ENCODE measurements at regions not wholly inside any gene's neighbourhood (a gene's known extent, or its start where the extent isn't known, plus 50 kb on each side); places are given as distances from the start of the nearest gene placed in this dataset.

- CTCF ChIA-PET, result interaction anchor here (1.2 to 2.2 kb wide), 4 partner anchors 10 to 109 kb away, joined by 3 to 8 read pairs (median 4); no protein-coding TSS in a partner anchor
- H3K9me3 Mint-ChIP-seq, result no peaks in the 10 kb centered on the region
- POLR2A ChIA-PET, result interaction anchor here (1.6 kb wide), 1 partner anchor 8 kb away, joined by 3 read pairs; no protein-coding TSS in a partner anchor
- H3K36me3 Mint-ChIP-seq, result no peaks in the 10 kb centered on the region
- TF ChIP-seq FOXK1 (CRISPR knock-in tag; IDR thresholded peaks at IDR 0.05) (no peak), ESRRA (CRISPR knock-in tag; IDR thresholded peaks at IDR 0.05; ENCODE audit: borderline replicate concordance) (no peak)
- no peaks in the 10 kb centered on the region for H3K27me3 Mint-ChIP-seq (ENCODE audit: low read depth)
- DNase-seq (ENCODE audit: low spot score) (no peak), ATAC-seq (no peak)
- H3K4me3 Mint-ChIP-seq, result no peak overlapping the region
- H3K27ac Mint-ChIP-seq, result no peak overlapping the region
- peaks cover 13% of the 10 kb centered on the region for H3K4me1 Mint-ChIP-seq
Measured at GRCh38 chr19:30909216-30909615, 440.0 kb downstream of the TSHZ3 start.

GRCh38 chr19:30908262-30908771 is 440.9 kb downstream of the TSHZ3 start:
- no peak for DNase-seq (ENCODE audit: low spot score)
- Mint-ChIP-seq H3K27ac (no peak overlapping the region), H3K9me3 (peaks cover 3% of the 10 kb centered on the region), H3K4me1 (peaks cover 13% of the 10 kb centered on the region), H3K36me3 (no peaks in the 10 kb centered on the region), H3K27me3 (ENCODE audit: low read depth) (no peaks in the 10 kb centered on the region), H3K4me3 (no peak overlapping the region)
- TF ChIP-seq RELA (CRISPR knock-in tag; IDR thresholded peaks at IDR 0.05; ENCODE audit: borderline replicate concordance), result no peak
- TF ChIP-seq, protein P1, sequence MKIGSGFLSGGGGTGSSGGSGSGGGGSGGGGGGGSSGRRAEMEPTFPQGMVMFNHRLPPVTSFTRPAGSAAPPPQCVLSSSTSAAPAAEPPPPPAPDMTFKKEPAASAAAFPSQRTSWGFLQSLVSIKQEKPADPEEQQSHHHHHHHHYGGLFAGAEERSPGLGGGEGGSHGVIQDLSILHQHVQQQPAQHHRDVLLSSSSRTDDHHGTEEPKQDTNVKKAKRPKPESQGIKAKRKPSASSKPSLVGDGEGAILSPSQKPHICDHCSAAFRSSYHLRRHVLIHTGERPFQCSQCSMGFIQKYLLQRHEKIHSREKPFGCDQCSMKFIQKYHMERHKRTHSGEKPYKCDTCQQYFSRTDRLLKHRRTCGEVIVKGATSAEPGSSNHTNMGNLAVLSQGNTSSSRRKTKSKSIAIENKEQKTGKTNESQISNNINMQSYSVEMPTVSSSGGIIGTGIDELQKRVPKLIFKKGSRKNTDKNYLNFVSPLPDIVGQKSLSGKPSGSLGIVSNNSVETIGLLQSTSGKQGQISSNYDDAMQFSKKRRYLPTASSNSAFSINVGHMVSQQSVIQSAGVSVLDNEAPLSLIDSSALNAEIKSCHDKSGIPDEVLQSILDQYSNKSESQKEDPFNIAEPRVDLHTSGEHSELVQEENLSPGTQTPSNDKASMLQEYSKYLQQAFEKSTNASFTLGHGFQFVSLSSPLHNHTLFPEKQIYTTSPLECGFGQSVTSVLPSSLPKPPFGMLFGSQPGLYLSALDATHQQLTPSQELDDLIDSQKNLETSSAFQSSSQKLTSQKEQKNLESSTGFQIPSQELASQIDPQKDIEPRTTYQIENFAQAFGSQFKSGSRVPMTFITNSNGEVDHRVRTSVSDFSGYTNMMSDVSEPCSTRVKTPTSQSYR (CRISPR knock-in tag; IDR thresholded peaks at IDR 0.05), result no peak
- no peak for TF ChIP-seq EMX1 (CRISPR knock-in tag; IDR thresholded peaks at IDR 0.05)
- TF ChIP-seq ZNF423 (CRISPR knock-in tag; IDR thresholded peaks at IDR 0.05), result no peak
- TF ChIP-seq JAZF1 (CRISPR knock-in tag; IDR thresholded peaks at IDR 0.05), result no peak
- TF ChIP-seq, protein P2, sequence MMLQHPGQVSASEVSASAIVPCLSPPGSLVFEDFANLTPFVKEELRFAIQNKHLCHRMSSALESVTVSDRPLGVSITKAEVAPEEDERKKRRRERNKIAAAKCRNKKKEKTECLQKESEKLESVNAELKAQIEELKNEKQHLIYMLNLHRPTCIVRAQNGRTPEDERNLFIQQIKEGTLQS (CRISPR knock-in tag; conservative IDR thresholded peaks at IDR 0.05), result no peak
- TF ChIP-seq MYBL2 (CRISPR knock-in tag; IDR thresholded peaks at IDR 0.05), result no peak
- TF ChIP-seq PRRX2 (CRISPR knock-in tag; IDR thresholded peaks at IDR 0.05), result no peak
- no peak for TF ChIP-seq MAX (CRISPR knock-in tag; IDR thresholded peaks at IDR 0.05)
- TF ChIP-seq TCF7 (CRISPR knock-in tag; IDR thresholded peaks at IDR 0.05; ENCODE audit: low read depth), result no peak
- TF ChIP-seq, protein P3, sequence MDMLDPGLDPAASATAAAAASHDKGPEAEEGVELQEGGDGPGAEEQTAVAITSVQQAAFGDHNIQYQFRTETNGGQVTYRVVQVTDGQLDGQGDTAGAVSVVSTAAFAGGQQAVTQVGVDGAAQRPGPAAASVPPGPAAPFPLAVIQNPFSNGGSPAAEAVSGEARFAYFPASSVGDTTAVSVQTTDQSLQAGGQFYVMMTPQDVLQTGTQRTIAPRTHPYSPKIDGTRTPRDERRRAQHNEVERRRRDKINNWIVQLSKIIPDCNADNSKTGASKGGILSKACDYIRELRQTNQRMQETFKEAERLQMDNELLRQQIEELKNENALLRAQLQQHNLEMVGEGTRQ (CRISPR knock-in tag; IDR thresholded peaks at IDR 0.05), result no peak
- TF ChIP-seq, protein P4, sequence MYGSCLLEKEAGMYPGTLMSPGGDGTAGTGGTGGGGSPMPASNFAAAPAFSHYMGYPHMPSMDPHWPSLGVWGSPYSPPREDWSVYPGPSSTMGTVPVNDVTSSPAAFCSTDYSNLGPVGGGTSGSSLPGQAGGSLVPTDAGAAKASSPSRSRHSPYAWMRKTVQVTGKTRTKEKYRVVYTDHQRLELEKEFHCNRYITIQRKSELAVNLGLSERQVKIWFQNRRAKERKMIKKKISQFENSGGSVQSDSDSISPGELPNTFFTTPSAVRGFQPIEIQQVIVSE (CRISPR knock-in tag; IDR thresholded peaks at IDR 0.05; ENCODE audit: borderline replicate concordance), result no peak
- TF ChIP-seq, protein P5, sequence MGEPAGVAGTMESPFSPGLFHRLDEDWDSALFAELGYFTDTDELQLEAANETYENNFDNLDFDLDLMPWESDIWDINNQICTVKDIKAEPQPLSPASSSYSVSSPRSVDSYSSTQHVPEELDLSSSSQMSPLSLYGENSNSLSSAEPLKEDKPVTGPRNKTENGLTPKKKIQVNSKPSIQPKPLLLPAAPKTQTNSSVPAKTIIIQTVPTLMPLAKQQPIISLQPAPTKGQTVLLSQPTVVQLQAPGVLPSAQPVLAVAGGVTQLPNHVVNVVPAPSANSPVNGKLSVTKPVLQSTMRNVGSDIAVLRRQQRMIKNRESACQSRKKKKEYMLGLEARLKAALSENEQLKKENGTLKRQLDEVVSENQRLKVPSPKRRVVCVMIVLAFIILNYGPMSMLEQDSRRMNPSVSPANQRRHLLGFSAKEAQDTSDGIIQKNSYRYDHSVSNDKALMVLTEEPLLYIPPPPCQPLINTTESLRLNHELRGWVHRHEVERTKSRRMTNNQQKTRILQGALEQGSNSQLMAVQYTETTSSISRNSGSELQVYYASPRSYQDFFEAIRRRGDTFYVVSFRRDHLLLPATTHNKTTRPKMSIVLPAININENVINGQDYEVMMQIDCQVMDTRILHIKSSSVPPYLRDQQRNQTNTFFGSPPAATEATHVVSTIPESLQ (CRISPR knock-in tag; IDR thresholded peaks at IDR 0.05), result no peak
- ATAC-seq, result no peak
- ChIA-PET CTCF (interaction anchor here (2.2 kb wide), 1 partner anchor 108 kb away, joined by 8 read pairs; no protein-coding TSS in a partner anchor), POLR2A (no interaction called here)

GRCh38 chr19:30906871-30907270 is 442.4 kb downstream of the TSHZ3 start:
- CTCF ChIA-PET, result no interaction called here
- H3K27ac Mint-ChIP-seq, result no peak overlapping the region
- no peaks in the 10 kb centered on the region for H3K27me3 Mint-ChIP-seq (ENCODE audit: low read depth)
- no peak for TF ChIP-seq EMX1 (CRISPR knock-in tag; IDR thresholded peaks at IDR 0.05)
- no peak for TF ChIP-seq ZNF263 (CRISPR knock-in tag; IDR thresholded peaks at IDR 0.05; ENCODE audit: low read depth)
- TF ChIP-seq ZNF219 (CRISPR knock-in tag; IDR thresholded peaks at IDR 0.05; ENCODE audit: borderline replicate concordance), result no peak
- no peak for TF ChIP-seq ZNF512 (CRISPR knock-in tag; IDR thresholded peaks at IDR 0.05; ENCODE audit: borderline replicate concordance)
- no peak for TF ChIP-seq USF1 (CRISPR knock-in tag; IDR thresholded peaks at IDR 0.05)
- ATAC-seq, result no peak
- no peaks in the 10 kb centered on the region for H3K36me3 Mint-ChIP-seq
- peaks cover 16% of the 10 kb centered on the region for H3K9me3 Mint-ChIP-seq
- no peak overlapping the region for H3K4me3 Mint-ChIP-seq
- POLR2A ChIA-PET, result interaction anchor here (0.5 kb wide), 1 partner anchor 1026 kb away, joined by 7 read pairs; no protein-coding TSS in a partner anchor
- H3K4me1 Mint-ChIP-seq, result peaks cover 12% of the 10 kb centered on the region
- no peak for DNase-seq (ENCODE audit: low spot score)
